ENCODE measurements at regions not wholly inside any gene's neighbourhood (a gene's known extent, or its start where the extent isn't known, plus 50 kb on each side); places are given as distances from the start of the nearest gene placed in this dataset.
A peak's percentile ranks its signal among the peaks of the same experiment; 100 is the strongest.

GRCh38 chr3:87175732-87176131 lies 51.4 kb upstream of the CHMP2B start:
- DNase-seq (ENCODE audit: insufficient read length) (no peak), FAIRE-seq (no peak)
- TF ChIP-seq POLR2A (IDR thresholded peaks at IDR 0.05; ENCODE audit: low read depth, low read length) (no peak), POLR2AphosphoS5 (IDR thresholded peaks at IDR 0.05; ENCODE audit: low read depth, low read length) (no peak), TAF1 (IDR thresholded peaks at IDR 0.05; ENCODE audit: borderline replicate concordance, low read depth, low read length) (no peak)

GRCh38 chr3:87173776-87174175 lies 53.3 kb upstream of the CHMP2B start:
- no peak for TF ChIP-seq TAF1 (IDR thresholded peaks at IDR 0.05; ENCODE audit: borderline replicate concordance, low read depth, low read length)
- no peak for TF ChIP-seq POLR2AphosphoS5 (IDR thresholded peaks at IDR 0.05; ENCODE audit: low read depth, low read length)
- no peak for TF ChIP-seq POLR2A (IDR thresholded peaks at IDR 0.05; ENCODE audit: low read depth, low read length)
- FAIRE-seq: no peak
- DNase-seq (ENCODE audit: insufficient read length): no peak

DNA sequence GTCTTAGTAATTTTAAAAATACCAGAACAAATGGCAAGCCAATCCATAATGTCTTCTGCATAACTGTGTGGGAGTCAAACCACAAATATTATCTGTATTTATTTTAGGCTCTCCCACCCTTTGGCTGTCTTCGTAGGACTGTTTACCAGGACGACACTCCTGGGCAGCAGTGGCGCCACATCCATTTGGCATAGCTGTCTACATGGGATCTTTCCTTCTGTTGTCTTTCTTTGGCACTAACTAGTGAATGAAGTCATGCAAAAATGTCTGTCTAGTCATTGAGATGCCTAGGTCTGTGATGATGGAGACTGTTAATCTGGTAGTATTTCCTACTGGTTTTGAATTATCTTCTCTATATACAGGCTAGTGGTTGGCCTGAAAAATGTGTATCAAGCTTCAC lies 54.0 kb upstream of the CHMP2B start:
- no peak for FAIRE-seq

GRCh38 chr3:87167628-87168456 lies 59.3 kb upstream of the CHMP2B start:
- FAIRE-seq (peak; percentile 93), DNase-seq (ENCODE audit: insufficient read length) (no peak)
- TF ChIP-seq POLR2AphosphoS5 (IDR thresholded peaks at IDR 0.05; ENCODE audit: low read depth, low read length) (no peak), TAF1 (IDR thresholded peaks at IDR 0.05; ENCODE audit: borderline replicate concordance, low read depth, low read length) (no peak), POLR2A (IDR thresholded peaks at IDR 0.05; ENCODE audit: low read depth, low read length) (no peak)

More for the DNA sequence above, 54.0 kb upstream of the CHMP2B start:
- DNase-seq (ENCODE audit: insufficient read length): no peak
- TF ChIP-seq POLR2A (IDR thresholded peaks at IDR 0.05; ENCODE audit: low read depth, low read length) (no peak), TAF1 (IDR thresholded peaks at IDR 0.05; ENCODE audit: borderline replicate concordance, low read depth, low read length) (no peak), POLR2AphosphoS5 (IDR thresholded peaks at IDR 0.05; ENCODE audit: low read depth, low read length) (no peak)

DNA sequence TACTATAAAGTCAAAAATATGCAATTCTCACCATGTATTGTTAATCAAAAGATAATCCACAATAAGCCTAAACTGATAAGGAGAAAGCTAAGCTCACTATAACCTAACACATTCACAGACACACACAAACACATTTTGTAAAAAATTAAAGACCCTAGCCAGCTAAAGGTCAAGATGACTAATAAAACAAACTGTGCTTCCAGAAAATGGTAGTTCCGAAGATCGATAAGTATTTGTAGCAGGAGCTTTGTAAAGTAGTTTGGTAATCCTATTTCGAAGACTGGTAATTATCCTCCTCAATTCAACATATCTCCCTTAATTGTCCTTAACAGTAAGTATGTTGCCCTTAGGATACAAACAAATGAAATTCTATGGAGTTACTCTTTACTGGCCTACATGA lies 62.9 kb upstream of the CHMP2B start:
- FAIRE-seq (no peak), DNase-seq (ENCODE audit: insufficient read length) (no peak)
- TF ChIP-seq TAF1 (IDR thresholded peaks at IDR 0.05; ENCODE audit: borderline replicate concordance, low read depth, low read length) (no peak), POLR2AphosphoS5 (IDR thresholded peaks at IDR 0.05; ENCODE audit: low read depth, low read length) (no peak), POLR2A (IDR thresholded peaks at IDR 0.05; ENCODE audit: low read depth, low read length) (no peak)

DNA sequence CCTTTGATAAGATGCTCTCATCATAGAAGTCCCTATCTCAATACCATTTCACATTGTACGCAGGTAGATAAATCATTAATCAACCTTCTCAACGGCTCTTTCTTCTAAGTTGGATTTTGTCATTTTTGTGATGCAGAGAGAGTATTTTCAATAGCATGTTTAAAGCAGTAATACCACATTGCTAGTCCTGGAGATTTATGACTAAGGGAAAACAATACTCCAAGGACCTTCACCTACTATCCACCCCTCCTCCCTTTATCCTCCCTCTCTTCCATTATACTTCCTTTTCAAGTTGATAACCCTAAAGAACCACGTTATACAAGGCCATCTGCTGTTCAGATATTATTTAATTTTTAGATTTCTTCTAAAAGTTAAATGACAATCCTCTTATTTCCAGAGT lies 65.3 kb upstream of the CHMP2B start:
- DNase-seq (ENCODE audit: insufficient read length) (no peak), FAIRE-seq (no peak)
- TF ChIP-seq TAF1 (IDR thresholded peaks at IDR 0.05; ENCODE audit: borderline replicate concordance, low read depth, low read length): no peak
- TF ChIP-seq POLR2A (IDR thresholded peaks at IDR 0.05; ENCODE audit: low read depth, low read length): no peak
- no peak for TF ChIP-seq POLR2AphosphoS5 (IDR thresholded peaks at IDR 0.05; ENCODE audit: low read depth, low read length)

DNA sequence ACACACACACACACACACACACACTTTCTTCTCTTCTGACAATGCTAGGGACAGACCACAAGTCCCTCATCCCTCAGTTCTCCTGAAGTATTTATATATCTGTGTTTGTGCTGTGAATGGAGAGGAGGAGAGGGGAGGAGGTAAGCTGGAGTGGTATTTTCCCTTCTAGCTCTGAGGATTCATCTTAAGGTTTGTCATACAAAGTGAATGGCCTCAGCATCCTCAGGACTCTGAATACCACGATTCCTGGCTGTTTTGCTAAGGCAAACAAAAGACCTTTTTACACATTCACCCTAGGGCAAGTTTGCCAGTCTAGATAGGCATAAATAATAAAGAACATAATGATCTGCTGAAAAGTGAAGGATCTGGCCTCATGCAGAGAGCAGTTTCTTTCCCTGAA lies 65.7 kb upstream of the CHMP2B start:
- no peak for DNase-seq (ENCODE audit: insufficient read length)
- no peak for FAIRE-seq
- no peak for TF ChIP-seq TAF1 (IDR thresholded peaks at IDR 0.05; ENCODE audit: borderline replicate concordance, low read depth, low read length)
- no peak for TF ChIP-seq POLR2A (IDR thresholded peaks at IDR 0.05; ENCODE audit: low read depth, low read length)
- no peak for TF ChIP-seq POLR2AphosphoS5 (IDR thresholded peaks at IDR 0.05; ENCODE audit: low read depth, low read length)

DNA sequence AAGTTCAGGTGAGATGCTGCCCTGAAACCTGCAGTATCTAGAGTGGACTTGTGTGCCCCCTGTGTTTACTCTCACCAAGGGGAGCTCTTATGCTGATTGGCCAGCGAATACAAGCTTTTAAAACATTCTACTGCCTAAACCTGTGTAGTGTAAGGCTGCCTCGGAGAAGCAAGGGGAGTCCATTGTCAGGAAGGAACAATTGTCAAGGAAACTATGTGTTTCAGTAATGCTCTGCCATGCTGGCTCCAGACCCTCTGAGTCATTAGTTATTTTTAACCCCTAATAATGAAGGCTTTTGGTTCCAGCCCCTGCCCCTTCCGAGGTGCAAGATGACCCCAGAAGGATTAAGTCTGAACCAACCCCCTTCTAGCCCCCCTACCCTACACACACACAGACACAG lies 66.1 kb upstream of the CHMP2B start:
- no peak for DNase-seq (ENCODE audit: insufficient read length)
- TF ChIP-seq TAF1 (IDR thresholded peaks at IDR 0.05; ENCODE audit: borderline replicate concordance, low read depth, low read length) (no peak), POLR2AphosphoS5 (IDR thresholded peaks at IDR 0.05; ENCODE audit: low read depth, low read length) (no peak), POLR2A (IDR thresholded peaks at IDR 0.05; ENCODE audit: low read depth, low read length) (no peak)
- FAIRE-seq: no peak

DNA sequence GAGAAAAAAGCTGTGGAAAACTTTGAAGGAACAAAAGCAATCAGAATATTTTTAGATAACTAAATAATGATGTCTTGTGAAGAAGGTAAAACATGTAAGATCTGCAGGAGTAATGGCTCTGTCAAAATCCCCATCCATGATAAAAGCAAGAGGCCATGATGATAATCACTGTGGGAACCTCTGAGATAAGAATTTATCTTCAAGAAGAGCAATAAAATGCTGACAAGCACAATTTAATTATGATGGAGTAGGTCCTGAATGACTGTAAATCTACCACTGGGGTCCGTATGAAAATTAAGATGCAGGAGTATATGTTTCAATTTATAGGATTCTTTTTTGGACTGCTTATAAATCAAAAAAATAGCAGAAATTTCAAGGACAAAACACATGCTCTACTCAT lies 68.3 kb upstream of the CHMP2B start:
- no peak for DNase-seq (ENCODE audit: insufficient read length)
- TF ChIP-seq POLR2A (IDR thresholded peaks at IDR 0.05; ENCODE audit: low read depth, low read length): no peak
- no peak for TF ChIP-seq TAF1 (IDR thresholded peaks at IDR 0.05; ENCODE audit: borderline replicate concordance, low read depth, low read length)
- TF ChIP-seq POLR2AphosphoS5 (IDR thresholded peaks at IDR 0.05; ENCODE audit: low read depth, low read length): no peak
- FAIRE-seq: no peak

DNA sequence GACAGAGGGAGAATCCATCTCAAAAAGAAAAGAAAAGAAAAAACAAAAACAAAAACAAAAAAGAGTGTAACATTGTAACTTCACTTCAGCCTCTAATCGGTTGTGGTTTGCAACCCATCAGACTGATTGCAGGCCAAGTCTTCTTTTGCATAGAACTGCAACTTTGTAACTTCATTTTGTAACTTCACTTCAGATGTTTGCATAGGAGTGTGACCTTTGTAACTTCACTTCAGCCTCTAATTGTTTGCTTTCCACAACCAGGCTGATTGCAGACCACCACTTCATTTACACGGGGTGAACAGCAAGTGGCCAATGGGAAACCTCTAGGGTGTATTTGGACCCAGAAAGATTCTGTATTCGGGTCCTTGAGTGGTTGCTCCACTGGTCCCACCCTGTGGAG lies 79.1 kb upstream of the CHMP2B start:
- TF ChIP-seq TAF1 (IDR thresholded peaks at IDR 0.05; ENCODE audit: borderline replicate concordance, low read depth, low read length) (no peak), POLR2A (IDR thresholded peaks at IDR 0.05; ENCODE audit: low read depth, low read length) (no peak), POLR2AphosphoS5 (IDR thresholded peaks at IDR 0.05; ENCODE audit: low read depth, low read length) (no peak)
- FAIRE-seq (no peak), DNase-seq (ENCODE audit: insufficient read length) (no peak)

GRCh38 chr3:87147562-87147961 lies 79.5 kb upstream of the CHMP2B start:
- TF ChIP-seq TAF1 (IDR thresholded peaks at IDR 0.05; ENCODE audit: borderline replicate concordance, low read depth, low read length) (no peak), POLR2A (IDR thresholded peaks at IDR 0.05; ENCODE audit: low read depth, low read length) (no peak), POLR2AphosphoS5 (IDR thresholded peaks at IDR 0.05; ENCODE audit: low read depth, low read length) (no peak)
- DNase-seq (ENCODE audit: insufficient read length) (no peak), FAIRE-seq (no peak)

- FAIRE-seq (no peak), DNase-seq (ENCODE audit: insufficient read length) (no peak)
- no peak for TF ChIP-seq POLR2AphosphoS5 (IDR thresholded peaks at IDR 0.05; ENCODE audit: low read depth, low read length)
- TF ChIP-seq POLR2A (IDR thresholded peaks at IDR 0.05; ENCODE audit: low read depth, low read length): no peak
- TF ChIP-seq TAF1 (IDR thresholded peaks at IDR 0.05; ENCODE audit: borderline replicate concordance, low read depth, low read length): no peak
These were observed 81.6 kb upstream of the CHMP2B start for GRCh38 chr3:87145553-87145952.
